ENCODE measurements at regions not wholly inside any gene's neighbourhood (a gene's known extent, or its start where the extent isn't known, plus 50 kb on each side); places are given as distances from the start of the nearest gene placed in this dataset.

DNA sequence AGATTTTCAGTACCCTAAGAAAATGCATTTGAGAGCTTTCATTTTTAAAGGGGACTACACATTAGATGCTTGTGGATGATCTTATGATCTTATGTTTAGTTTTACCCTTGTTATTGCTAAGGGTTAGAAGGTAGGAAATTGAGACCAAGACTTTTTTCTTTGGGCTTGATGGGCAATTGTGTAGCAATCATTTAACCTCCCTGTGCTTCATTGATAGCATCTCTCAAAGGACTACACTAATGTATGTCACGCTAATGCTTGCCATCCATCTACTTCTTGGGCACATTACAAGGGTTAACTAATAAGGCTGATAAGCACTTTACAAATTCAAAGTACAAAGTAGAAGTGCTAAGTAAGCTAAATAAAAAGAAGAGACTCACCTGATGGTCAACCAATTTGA, 189.3 kb upstream of the LRP1B start:
- Histone ChIP-seq H2AFZ (ENCODE audit: low read length, unreplicated experiment) (no peak overlapping the region), H3K4me1 (ENCODE audit: control insufficient read depth, insufficient read depth, low read length, unreplicated experiment) (no peaks in the 10 kb centered on the region), H3K27ac (ENCODE audit: low read depth, low read length) (no peak overlapping the region), H3K36me3 (ENCODE audit: insufficient read depth, low read length) (no peaks in the 10 kb centered on the region), H3K27me3 (ENCODE audit: insufficient read depth, low read length) (no peaks in the 10 kb centered on the region), H3K4me3 (ENCODE audit: low read depth, low read length) (no peak overlapping the region), H3K79me2 (ENCODE audit: control insufficient read depth, insufficient read depth, low read length, unreplicated experiment) (no peaks in the 10 kb centered on the region)

GRCh38 chr2:142316049-142316448, 185.2 kb upstream of the LRP1B start:
- H2AFZ ChIP-seq (ENCODE audit: low read length, unreplicated experiment): no peak overlapping the region
- no peaks in the 10 kb centered on the region for H3K36me3 ChIP-seq (ENCODE audit: insufficient read depth, low read length)
- no peak overlapping the region for H3K4me3 ChIP-seq (ENCODE audit: low read depth, low read length)
- no peak overlapping the region for H3K27ac ChIP-seq (ENCODE audit: low read depth, low read length)
- no peaks in the 10 kb centered on the region for H3K27me3 ChIP-seq (ENCODE audit: insufficient read depth, low read length)
- H3K4me1 ChIP-seq (ENCODE audit: control insufficient read depth, insufficient read depth, low read length, unreplicated experiment): no peaks in the 10 kb centered on the region
- H3K79me2 ChIP-seq (ENCODE audit: control insufficient read depth, insufficient read depth, low read length, unreplicated experiment): no peaks in the 10 kb centered on the region

GRCh38 chr2:142315346-142315745, 184.5 kb upstream of the LRP1B start:
- Histone ChIP-seq H3K27ac (ENCODE audit: low read depth, low read length) (no peak overlapping the region), H3K79me2 (ENCODE audit: control insufficient read depth, insufficient read depth, low read length, unreplicated experiment) (no peaks in the 10 kb centered on the region)

DNA sequence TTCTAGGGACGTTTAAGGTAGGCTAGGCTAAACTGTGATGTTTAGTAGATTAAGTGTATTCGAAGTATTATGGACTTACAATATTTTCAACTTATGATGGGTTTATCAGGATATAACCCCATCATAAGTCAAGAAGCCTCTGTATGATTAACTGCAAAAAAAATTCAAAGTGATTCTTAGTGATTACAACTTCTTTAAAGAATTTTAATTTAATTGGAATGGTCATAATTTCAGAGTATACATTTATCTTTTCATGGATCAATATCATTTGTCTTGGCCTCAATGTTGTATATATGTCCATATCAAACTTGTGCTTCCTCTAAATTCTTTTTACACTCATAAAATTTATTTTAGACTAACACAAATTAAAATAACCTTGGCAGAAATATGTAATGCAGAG, 183.3 kb upstream of the LRP1B start:
- no peak overlapping the region for H2AFZ ChIP-seq (ENCODE audit: low read length, unreplicated experiment)
- no peak overlapping the region for H3K4me3 ChIP-seq (ENCODE audit: low read depth, low read length)
- H3K4me1 ChIP-seq (ENCODE audit: control insufficient read depth, insufficient read depth, low read length, unreplicated experiment): no peaks in the 10 kb centered on the region
- H3K79me2 ChIP-seq (ENCODE audit: control insufficient read depth, insufficient read depth, low read length, unreplicated experiment): no peaks in the 10 kb centered on the region
- H3K36me3 ChIP-seq (ENCODE audit: insufficient read depth, low read length): no peaks in the 10 kb centered on the region
- no peak overlapping the region for H3K27ac ChIP-seq (ENCODE audit: low read depth, low read length)
- H3K27me3 ChIP-seq (ENCODE audit: insufficient read depth, low read length): no peaks in the 10 kb centered on the region

More at GRCh38 chr2:142315346-142315745, 184.5 kb upstream of the LRP1B start:
- Histone ChIP-seq H2AFZ (ENCODE audit: low read length, unreplicated experiment) (no peak overlapping the region), H3K36me3 (ENCODE audit: insufficient read depth, low read length) (no peaks in the 10 kb centered on the region), H3K27me3 (ENCODE audit: insufficient read depth, low read length) (no peaks in the 10 kb centered on the region), H3K4me1 (ENCODE audit: control insufficient read depth, insufficient read depth, low read length, unreplicated experiment) (no peaks in the 10 kb centered on the region), H3K4me3 (ENCODE audit: low read depth, low read length) (no peak overlapping the region)

- no peaks in the 10 kb centered on the region for H3K36me3 ChIP-seq (ENCODE audit: insufficient read depth, low read length)
- no peaks in the 10 kb centered on the region for H3K4me1 ChIP-seq (ENCODE audit: control insufficient read depth, insufficient read depth, low read length, unreplicated experiment)
- H2AFZ ChIP-seq (ENCODE audit: low read length, unreplicated experiment): no peak overlapping the region
- H3K79me2 ChIP-seq (ENCODE audit: control insufficient read depth, insufficient read depth, low read length, unreplicated experiment): no peaks in the 10 kb centered on the region
- no peak overlapping the region for H3K27ac ChIP-seq (ENCODE audit: low read depth, low read length)
- H3K4me3 ChIP-seq (ENCODE audit: low read depth, low read length): no peak overlapping the region
- no peaks in the 10 kb centered on the region for H3K27me3 ChIP-seq (ENCODE audit: insufficient read depth, low read length)
Measured at GRCh38 chr2:142310530-142310929, 179.7 kb upstream of the LRP1B start.

DNA sequence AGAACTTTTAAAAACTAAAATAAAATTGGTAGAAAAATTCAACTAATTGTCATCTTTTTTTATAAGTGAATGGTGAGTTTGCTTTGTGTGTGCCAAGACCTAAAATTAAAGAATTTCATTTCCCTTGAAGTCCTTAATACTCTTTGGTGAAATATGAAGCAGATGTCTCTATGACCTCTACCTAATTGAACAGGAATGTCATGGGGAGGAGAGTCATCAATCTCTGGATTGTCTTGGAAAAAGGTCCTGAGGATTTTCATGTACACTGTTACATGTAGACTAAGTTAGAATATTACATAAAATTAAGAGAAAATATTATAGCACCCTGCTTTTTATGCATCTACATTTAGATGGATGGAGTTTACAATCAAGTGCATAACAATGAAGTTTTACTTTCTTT, 177.9 kb upstream of the LRP1B start:
- Histone ChIP-seq H3K27me3 (ENCODE audit: insufficient read depth, low read length) (no peaks in the 10 kb centered on the region), H3K79me2 (ENCODE audit: control insufficient read depth, insufficient read depth, low read length, unreplicated experiment) (no peaks in the 10 kb centered on the region), H3K4me3 (ENCODE audit: low read depth, low read length) (no peak overlapping the region), H3K27ac (ENCODE audit: low read depth, low read length) (no peak overlapping the region), H2AFZ (ENCODE audit: low read length, unreplicated experiment) (no peak overlapping the region), H3K4me1 (ENCODE audit: control insufficient read depth, insufficient read depth, low read length, unreplicated experiment) (no peaks in the 10 kb centered on the region), H3K36me3 (ENCODE audit: insufficient read depth, low read length) (no peaks in the 10 kb centered on the region)

GRCh38 chr2:142307616-142308115, 176.8 kb upstream of the LRP1B start:
- Histone ChIP-seq H3K36me3 (ENCODE audit: insufficient read depth, low read length) (no peaks in the 10 kb centered on the region), H3K27ac (ENCODE audit: low read depth, low read length) (no peak overlapping the region), H3K4me1 (ENCODE audit: control insufficient read depth, insufficient read depth, low read length, unreplicated experiment) (no peaks in the 10 kb centered on the region), H3K4me3 (ENCODE audit: low read depth, low read length) (no peak overlapping the region), H3K79me2 (ENCODE audit: control insufficient read depth, insufficient read depth, low read length, unreplicated experiment) (no peaks in the 10 kb centered on the region), H2AFZ (ENCODE audit: low read length, unreplicated experiment) (no peak overlapping the region), H3K27me3 (ENCODE audit: insufficient read depth, low read length) (no peaks in the 10 kb centered on the region)

DNA sequence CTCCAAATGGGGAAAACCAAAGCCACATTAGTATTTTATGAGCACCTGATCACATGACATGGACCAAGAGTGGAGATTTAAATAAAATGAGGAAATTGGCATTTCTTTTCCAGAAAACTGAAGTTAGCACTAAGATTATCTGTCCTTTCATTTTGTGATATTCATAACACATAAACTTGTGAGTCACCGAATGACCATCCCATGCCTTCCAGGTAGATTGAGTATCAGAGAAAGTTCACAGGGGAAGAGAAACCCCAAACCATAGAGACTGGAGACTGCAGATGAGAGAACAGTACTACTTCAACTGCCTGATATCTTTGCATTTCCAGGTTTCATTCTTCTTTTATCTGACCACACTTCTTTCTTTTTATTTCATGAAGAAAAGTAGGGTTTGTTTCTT, 176.3 kb upstream of the LRP1B start:
- H3K4me3 ChIP-seq (ENCODE audit: low read depth, low read length): no peak overlapping the region
- H2AFZ ChIP-seq (ENCODE audit: low read length, unreplicated experiment): no peak overlapping the region
- H3K27me3 ChIP-seq (ENCODE audit: insufficient read depth, low read length): no peaks in the 10 kb centered on the region
- H3K27ac ChIP-seq (ENCODE audit: low read depth, low read length): no peak overlapping the region
- no peaks in the 10 kb centered on the region for H3K4me1 ChIP-seq (ENCODE audit: control insufficient read depth, insufficient read depth, low read length, unreplicated experiment)
- H3K79me2 ChIP-seq (ENCODE audit: control insufficient read depth, insufficient read depth, low read length, unreplicated experiment): no peaks in the 10 kb centered on the region
- H3K36me3 ChIP-seq (ENCODE audit: insufficient read depth, low read length): no peaks in the 10 kb centered on the region

DNA sequence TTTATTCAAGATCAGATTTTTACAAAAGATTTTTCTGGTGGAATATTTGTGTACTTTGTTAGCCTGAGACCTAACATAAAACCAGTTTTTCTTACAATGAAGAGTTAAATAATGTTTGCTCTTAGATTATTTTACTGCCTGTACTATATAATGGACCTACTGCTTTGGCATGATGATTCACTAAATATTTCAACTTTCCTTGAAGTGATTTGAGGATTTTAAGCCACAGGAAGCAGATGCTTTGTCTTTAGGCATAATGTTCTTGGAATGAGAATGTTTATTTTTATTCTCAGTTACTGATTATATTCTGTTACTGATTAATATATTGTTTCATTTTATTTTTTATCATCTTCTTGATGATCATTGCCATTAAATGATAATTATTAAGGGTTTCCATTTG, 175.3 kb upstream of the LRP1B start:
- no peak overlapping the region for H3K27ac ChIP-seq (ENCODE audit: low read depth, low read length)
- H3K27me3 ChIP-seq (ENCODE audit: insufficient read depth, low read length): no peaks in the 10 kb centered on the region
- no peak overlapping the region for H2AFZ ChIP-seq (ENCODE audit: low read length, unreplicated experiment)
- H3K4me1 ChIP-seq (ENCODE audit: control insufficient read depth, insufficient read depth, low read length, unreplicated experiment): no peaks in the 10 kb centered on the region
- H3K4me3 ChIP-seq (ENCODE audit: low read depth, low read length): no peak overlapping the region
- no peaks in the 10 kb centered on the region for H3K36me3 ChIP-seq (ENCODE audit: insufficient read depth, low read length)
- no peaks in the 10 kb centered on the region for H3K79me2 ChIP-seq (ENCODE audit: control insufficient read depth, insufficient read depth, low read length, unreplicated experiment)

- Histone ChIP-seq H3K27ac (ENCODE audit: low read depth, low read length) (no peak overlapping the region), H3K4me3 (ENCODE audit: low read depth, low read length) (no peak overlapping the region), H3K4me1 (ENCODE audit: control insufficient read depth, insufficient read depth, low read length, unreplicated experiment) (no peaks in the 10 kb centered on the region), H2AFZ (ENCODE audit: low read length, unreplicated experiment) (no peak overlapping the region), H3K27me3 (ENCODE audit: insufficient read depth, low read length) (no peaks in the 10 kb centered on the region), H3K36me3 (ENCODE audit: insufficient read depth, low read length) (no peaks in the 10 kb centered on the region), H3K79me2 (ENCODE audit: control insufficient read depth, insufficient read depth, low read length, unreplicated experiment) (no peaks in the 10 kb centered on the region)
Measured at GRCh38 chr2:142300517-142300916, 169.7 kb upstream of the LRP1B start.

DNA sequence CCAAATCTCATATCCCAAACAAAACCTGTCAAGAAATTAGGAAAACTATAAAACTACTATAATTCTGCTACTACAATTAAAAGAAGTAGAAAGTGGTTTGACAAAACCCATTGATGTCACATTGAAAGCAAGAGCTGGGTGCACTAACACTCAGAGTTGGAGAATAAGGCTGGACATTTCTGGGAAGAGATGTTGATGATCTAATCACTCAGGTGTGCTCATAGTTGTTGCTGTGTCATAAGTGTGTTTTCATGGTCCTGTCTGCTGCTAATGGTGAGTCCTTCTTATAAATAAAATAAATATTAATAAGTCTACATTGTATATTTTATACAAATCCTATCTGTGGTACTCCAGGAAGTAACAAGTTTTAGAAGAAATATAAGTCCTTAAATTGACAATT, 168.2 kb upstream of the LRP1B start:
- no peaks in the 10 kb centered on the region for H3K4me1 ChIP-seq (ENCODE audit: control insufficient read depth, insufficient read depth, low read length, unreplicated experiment)
- no peak overlapping the region for H3K27ac ChIP-seq (ENCODE audit: low read depth, low read length)
- H3K79me2 ChIP-seq (ENCODE audit: control insufficient read depth, insufficient read depth, low read length, unreplicated experiment): no peaks in the 10 kb centered on the region
- H3K36me3 ChIP-seq (ENCODE audit: insufficient read depth, low read length): no peaks in the 10 kb centered on the region
- H3K27me3 ChIP-seq (ENCODE audit: insufficient read depth, low read length): no peaks in the 10 kb centered on the region
- H2AFZ ChIP-seq (ENCODE audit: low read length, unreplicated experiment): no peak overlapping the region
- no peak overlapping the region for H3K4me3 ChIP-seq (ENCODE audit: low read depth, low read length)

Measured in ACC112 (cell line).